BJ (cell line): ENCODE measurements at regions not wholly inside any gene's neighbourhood (a gene's known extent, or its start where the extent isn't known, plus 50 kb on each side); places are given as distances from the start of the nearest gene placed in this dataset.

Source experiments
- CTCF ChIA-PET: fragments of 350-600 bp; formaldehyde crosslinking; extraction: SDS; loops from one replicate; lab custom pipeline; 2021; ENCODE audit warnings: antibody characterized with exemption, inconsistent platforms; lab: Yijun Ruan, JAX
- POLR2A ChIA-PET: fragments of 300-600 bp; sonication (Branson Sonifier 250); formaldehyde crosslinking; extraction: SDS; loops from one replicate; lab custom pipeline; 2021; ENCODE audit warnings: antibody characterized with exemption; lab: Charles Lee
- DNase-seq: peaks from one replicate; pipeline ENCODE4 v3.0.0-alpha.2; 2011; ENCODE audit warnings: low read depth
- H3K27me3 ChIP-seq: 2 replicates; pipeline ENCODE4 v1.6.0; 2011; ENCODE audit warnings: low read length; ENCODE audit not compliant: control insufficient read depth, insufficient read depth
- H3K36me3 ChIP-seq: 2 replicates; pipeline ENCODE4 v1.5.1; 2011; ENCODE audit warnings: low read length; ENCODE audit not compliant: control insufficient read depth, insufficient read depth
- H3K4me3 ChIP-seq: 2 replicates; pipeline ENCODE4 v1.5.1; 2011; ENCODE audit warnings: low read depth, mild to moderate bottlenecking, control low read depth, low read length
- CTCF ChIP-seq: IDR thresholded peaks from 2 replicates; pipeline ENCODE4 v1.5.1; 2011; ENCODE audit warnings: low read depth, mild to moderate bottlenecking, control low read depth, inconsistent platforms, low read length, moderate library complexity; ENCODE audit not compliant: insufficient read depth

- POLR2A ChIA-PET: no interaction called here
- CTCF ChIA-PET: no interaction called here
- no peak for DNase-seq
These were observed 386.5 kb upstream of the SLC39A10 start for GRCh38 chr2:195270466-195271039.

DNA sequence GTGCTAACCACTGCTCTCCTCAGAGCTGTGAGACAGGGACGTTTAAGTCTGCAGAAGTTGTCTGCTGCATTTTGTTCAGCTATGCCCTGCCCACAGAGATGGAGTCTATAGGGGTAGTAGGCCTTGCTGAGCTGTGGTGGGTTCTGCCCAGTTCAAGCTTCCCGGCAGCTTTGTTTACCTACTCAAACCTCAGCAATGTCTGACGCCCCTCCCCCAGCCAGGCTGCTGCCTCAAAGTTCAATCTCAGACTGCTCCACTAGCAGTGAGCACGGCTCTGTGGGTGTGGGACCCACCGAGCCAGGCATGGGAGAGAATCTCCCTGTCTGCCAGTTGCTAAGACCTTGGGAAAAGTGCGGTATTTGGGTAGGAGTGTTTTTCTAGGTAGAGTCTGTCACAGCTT is 387.8 kb upstream of the SLC39A10 start:
- Histone ChIP-seq H3K4me3 (no peak overlapping the region), H3K36me3 (no peaks in the 10 kb centered on the region), H3K27me3 (no peaks in the 10 kb centered on the region)
- no peak for TF ChIP-seq CTCF
- CTCF ChIA-PET: no interaction called here
- no peak for DNase-seq
- POLR2A ChIA-PET: no interaction called here

More at GRCh38 chr2:195270466-195271039, 386.5 kb upstream of the SLC39A10 start:
- Histone ChIP-seq H3K27me3 (no peaks in the 10 kb centered on the region), H3K36me3 (no peaks in the 10 kb centered on the region), H3K4me3 (no peak overlapping the region)
- no peak for TF ChIP-seq CTCF

DNA sequence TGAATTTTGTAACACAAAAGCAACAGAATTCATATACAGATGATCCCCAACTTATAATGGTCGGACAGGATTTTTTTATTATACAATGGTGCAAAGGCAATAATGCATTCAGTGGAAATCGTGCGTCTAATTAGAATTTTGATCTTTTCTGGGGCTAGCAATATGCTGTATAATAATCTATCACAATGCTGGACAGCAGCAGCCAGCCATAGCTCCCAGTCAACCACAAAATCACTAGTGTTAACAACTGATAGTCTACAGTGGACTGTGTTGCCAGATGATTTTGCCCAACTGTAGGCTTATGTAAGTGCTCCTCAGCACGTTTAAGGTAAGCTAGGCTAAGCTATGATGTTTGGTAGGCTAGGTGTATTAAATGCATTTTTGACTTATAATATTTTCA is 399.0 kb upstream of the SLC39A10 start:
- Histone ChIP-seq H3K27me3 (no peaks in the 10 kb centered on the region), H3K4me3 (no peak overlapping the region), H3K36me3 (no peaks in the 10 kb centered on the region)
- ChIA-PET CTCF (no interaction called here), POLR2A (interaction anchor here (0.6 kb wide), 1 partner anchor 29 kb away, joined by 6 read pairs; no protein-coding TSS in a partner anchor)
- DNase-seq: no peak
- TF ChIP-seq CTCF: no peak

DNA sequence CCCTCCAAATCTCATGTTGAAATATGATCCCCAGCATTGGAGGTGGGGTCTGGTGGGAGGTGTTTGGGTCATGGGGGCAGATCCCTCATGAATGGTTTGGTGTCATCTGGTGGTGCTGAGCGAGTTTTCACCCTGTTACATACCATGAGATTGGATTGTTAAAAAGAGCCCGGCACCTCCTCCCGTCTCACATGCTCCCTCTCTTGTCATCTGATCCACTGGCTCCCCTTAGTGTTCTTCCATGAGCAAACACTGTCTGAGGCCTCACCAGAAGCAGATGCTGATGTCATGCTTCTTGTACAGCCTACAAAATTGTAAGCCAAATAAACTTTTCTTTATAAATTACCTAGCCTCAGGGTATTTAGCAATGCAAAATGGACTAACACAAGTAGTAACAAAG is 405.0 kb upstream of the SLC39A10 start:
- CTCF ChIA-PET: no interaction called here

DNA sequence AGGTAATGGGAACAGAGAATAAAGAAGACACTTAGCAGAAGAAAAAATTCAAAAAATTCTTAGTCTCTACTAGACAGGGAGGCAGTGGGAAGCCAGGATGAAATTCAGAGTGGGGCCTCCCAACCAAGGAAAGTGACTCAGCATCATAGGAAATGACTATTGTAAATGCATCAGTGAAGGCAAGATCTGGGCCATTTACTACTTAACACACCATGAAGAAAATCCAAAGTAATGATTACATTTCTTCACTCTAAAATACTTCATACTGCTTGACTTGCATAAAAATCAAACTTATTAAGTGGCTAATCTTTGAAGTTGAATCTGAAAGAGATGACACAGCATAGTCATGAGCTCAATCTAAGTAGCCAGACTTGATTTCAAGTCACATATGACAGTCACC is 405.8 kb upstream of the SLC39A10 start:
- ChIA-PET CTCF (no interaction called here), POLR2A (no interaction called here)
- no peaks in the 10 kb centered on the region for H3K36me3 ChIP-seq

More for the DNA sequence above, 405.0 kb upstream of the SLC39A10 start:
- H3K4me3 ChIP-seq: no peak overlapping the region
- no peak for DNase-seq
- POLR2A ChIA-PET: no interaction called here
- no peak for TF ChIP-seq CTCF
- H3K36me3 ChIP-seq: no peaks in the 10 kb centered on the region
- H3K27me3 ChIP-seq: no peaks in the 10 kb centered on the region

More for the DNA sequence above, 405.8 kb upstream of the SLC39A10 start:
- Histone ChIP-seq H3K27me3 (no peaks in the 10 kb centered on the region), H3K4me3 (no peak overlapping the region)
- TF ChIP-seq CTCF: no peak
- no peak for DNase-seq
